ENCODE measurements at regions not wholly inside any gene's neighbourhood (a gene's known extent, or its start where the extent isn't known, plus 50 kb on each side); places are given as distances from the start of the nearest gene placed in this dataset.
"Not testable (repeated sequence)": the region's sequence is repeated elsewhere in the genome, so short reads cannot be mapped to it uniquely, and the experiment has no call there.

DNA sequence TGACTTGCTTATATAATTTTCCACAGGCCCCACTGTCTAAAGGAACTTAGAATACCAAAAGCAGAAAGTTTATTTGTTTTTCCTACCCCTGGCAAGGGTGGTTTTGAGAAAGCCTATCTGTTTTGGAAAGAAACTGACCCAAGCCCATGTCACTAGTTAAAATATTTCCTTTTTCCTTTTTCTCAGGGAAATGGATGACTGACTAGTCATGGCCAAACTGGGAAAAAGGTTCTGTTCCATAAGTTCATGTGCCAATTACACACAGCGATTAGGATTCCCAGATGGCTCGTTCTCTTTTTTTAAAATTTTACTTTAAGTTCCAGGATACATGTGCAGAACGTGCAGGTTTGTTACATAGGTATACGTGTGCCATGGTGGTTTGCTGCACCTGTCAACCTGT is 157.8 kb downstream of the IGLL1 start:
- DNase-seq; in situ Hi-C loops (cut with HindIII; ENCODE audit: low pct_ligation_motif_present, low pct_unique_long_range_greater_than_20kb, low sequenced_read_pairs): not testable (repeated sequence)

DNA sequence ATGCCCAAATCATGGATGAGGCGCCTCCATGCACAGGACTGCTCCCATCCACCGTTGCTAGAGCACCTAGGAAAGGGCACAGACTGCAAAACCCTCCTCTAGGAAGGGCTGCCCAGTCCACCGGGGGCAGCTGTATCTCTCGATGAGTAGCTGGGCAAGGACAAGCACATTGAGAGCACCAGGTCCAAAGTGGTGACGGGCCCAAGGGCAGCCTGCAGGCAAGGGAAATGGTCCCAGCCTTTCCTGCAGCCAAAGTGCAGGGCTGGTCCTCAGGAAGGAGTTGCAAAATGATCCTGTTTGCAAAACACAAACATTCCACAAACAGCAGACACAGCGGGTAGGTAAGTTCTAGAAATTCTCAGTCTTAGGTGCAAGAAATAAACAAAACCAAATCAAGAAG is 158.8 kb downstream of the IGLL1 start:
- in situ Hi-C loops (cut with HindIII; ENCODE audit: low pct_ligation_motif_present, low pct_unique_long_range_greater_than_20kb, low sequenced_read_pairs); DNase-seq: not testable (repeated sequence)

DNA sequence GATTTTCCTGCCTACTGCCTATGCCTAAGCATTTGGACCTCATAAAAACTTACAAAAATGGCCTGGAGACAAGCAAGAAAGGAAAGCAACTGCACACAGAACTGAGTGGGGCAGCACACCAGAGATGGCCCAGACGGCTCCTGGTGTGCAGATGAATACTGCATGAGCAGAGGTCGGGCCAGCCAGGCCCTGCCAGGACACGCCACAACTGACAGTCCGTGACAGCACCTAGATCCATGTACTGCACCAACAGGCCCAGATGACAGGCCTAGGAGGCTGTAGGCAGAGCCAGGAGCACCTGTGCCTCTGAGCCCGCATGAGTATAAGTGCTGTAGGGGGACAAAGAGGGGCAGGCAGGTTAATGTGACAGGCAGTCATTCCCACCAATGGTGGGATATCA is 160.2 kb downstream of the IGLL1 start:
- no peak for DNase-seq
- in situ Hi-C loops (cut with HindIII; ENCODE audit: low pct_ligation_motif_present, low pct_unique_long_range_greater_than_20kb, low sequenced_read_pairs), result no loop called here

DNA sequence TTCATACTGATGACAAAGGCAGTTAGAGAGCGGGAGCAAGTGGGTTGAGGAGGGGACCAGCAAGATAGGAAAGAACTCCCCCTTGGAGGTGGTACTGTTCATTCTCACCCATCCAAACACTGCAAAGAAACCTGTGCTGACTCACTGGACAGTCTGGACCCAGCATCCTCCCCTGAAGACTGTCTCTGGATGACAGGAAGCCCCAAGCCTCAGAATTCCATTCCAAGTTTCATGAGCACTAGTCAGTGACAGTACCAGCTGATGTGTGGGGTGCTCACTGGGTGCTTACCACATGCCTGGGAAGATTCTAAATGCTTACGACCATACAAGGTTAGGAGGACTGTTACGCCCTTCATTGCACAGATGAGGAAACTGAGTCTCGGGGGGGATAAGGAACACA is 160.9 kb downstream of the IGLL1 start:
- DNase-seq, result no peak
- in situ Hi-C loops (cut with HindIII; ENCODE audit: low pct_ligation_motif_present, low pct_unique_long_range_greater_than_20kb, low sequenced_read_pairs), result no loop called here

DNA sequence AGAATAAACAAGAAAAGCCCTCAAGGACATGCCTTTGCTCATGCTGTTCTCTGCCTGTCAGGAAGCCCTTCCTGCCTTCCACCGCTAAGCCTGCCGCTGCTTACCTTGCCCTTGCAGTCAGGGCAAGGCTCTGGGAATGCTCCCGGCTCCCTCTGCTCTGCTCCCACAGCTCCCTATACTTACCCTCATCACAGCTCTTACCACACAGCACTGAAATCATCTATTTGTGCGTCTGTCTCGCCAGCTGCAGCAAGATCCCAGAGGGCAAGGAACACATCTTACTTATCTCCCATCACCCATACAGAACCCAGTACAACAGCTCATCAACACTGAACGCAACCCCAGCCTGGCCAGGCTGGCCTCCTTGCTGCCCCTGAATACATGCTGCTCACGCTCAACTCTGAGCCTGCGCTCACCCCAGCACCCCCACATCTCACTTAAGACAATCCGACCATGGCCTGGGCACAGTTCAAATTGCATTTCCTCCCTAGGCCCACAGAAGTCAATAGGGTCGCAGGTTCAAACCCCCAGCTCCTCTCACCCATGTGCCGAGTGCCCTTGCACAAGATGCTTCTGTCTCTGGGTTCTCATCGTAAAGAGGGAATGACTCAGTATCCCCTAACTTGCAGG is 161.8 kb downstream of the IGLL1 start:
- in situ Hi-C loops (cut with HindIII; ENCODE audit: low pct_ligation_motif_present, low pct_unique_long_range_greater_than_20kb, low sequenced_read_pairs), result no loop called here
- no peak for DNase-seq

DNA sequence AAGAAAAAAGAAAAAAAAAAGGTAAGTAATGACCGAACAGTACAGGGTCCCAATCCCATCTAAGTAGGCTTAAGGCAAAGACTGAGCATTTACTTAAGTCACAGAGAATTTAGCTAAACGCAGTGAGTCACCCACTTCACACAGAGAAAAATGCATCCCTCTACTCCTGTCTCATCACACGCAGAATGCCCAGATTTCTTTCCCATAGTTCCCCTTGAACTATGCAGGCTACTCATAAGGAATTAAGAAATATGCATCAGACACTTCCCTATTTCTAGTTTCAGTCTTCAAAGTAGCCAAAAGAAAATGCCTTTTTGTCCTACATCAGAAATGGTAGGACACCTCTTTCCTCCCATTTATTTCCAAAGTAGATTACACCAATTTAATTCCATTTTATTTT is 162.8 kb downstream of the IGLL1 start:
- DNase-seq; in situ Hi-C loops (cut with HindIII; ENCODE audit: low pct_ligation_motif_present, low pct_unique_long_range_greater_than_20kb, low sequenced_read_pairs): not testable (repeated sequence)

DNA sequence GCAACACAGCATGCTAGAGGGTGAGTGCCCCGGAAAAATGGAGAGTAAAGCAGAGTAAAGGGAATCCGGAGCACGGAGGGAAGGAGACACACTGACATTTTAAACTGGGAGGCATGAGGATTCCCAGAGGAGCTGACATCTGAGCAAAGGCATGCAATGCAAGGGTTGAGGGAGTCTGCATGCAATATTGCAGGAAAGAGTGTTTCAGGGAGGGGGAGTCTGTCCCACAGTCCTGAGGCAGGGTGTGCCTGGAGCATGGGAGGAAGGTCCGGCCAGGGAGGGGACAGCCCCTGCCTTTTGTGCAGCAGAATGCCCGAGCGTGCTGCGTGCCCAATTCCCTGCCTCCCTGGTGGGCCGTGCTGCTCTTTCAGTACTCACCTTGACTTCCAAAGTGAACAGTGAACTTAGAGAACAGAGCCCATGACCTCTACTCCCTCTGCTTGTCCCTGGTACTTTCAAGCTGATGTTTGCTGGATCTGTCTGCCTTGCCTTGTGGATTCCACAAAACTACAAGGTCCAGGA is 163.9 kb downstream of the IGLL1 start:
- in situ Hi-C loops (cut with HindIII; ENCODE audit: low pct_ligation_motif_present, low pct_unique_long_range_greater_than_20kb, low sequenced_read_pairs); DNase-seq: not testable (repeated sequence)

DNA sequence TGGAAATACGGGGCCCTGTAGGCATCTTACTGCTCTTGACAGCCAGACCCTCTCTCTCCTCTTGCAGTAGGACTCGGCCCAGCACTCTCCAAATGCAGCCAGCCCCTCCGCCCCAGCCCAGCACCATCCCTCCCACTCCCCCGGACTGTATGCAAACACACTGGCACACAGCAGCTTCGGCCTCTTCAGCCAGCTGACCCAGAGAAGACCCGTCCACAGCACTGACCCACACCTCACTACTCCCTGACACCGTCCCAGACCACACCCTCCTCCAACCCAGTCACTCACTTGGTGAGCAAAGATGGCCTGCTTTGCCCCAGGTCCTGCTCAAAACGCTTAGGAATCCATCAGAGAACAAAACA is 164.6 kb downstream of the IGLL1 start:
- in situ Hi-C loops (cut with HindIII; ENCODE audit: low pct_ligation_motif_present, low pct_unique_long_range_greater_than_20kb, low sequenced_read_pairs), result no loop called here
- no peak for DNase-seq

DNA sequence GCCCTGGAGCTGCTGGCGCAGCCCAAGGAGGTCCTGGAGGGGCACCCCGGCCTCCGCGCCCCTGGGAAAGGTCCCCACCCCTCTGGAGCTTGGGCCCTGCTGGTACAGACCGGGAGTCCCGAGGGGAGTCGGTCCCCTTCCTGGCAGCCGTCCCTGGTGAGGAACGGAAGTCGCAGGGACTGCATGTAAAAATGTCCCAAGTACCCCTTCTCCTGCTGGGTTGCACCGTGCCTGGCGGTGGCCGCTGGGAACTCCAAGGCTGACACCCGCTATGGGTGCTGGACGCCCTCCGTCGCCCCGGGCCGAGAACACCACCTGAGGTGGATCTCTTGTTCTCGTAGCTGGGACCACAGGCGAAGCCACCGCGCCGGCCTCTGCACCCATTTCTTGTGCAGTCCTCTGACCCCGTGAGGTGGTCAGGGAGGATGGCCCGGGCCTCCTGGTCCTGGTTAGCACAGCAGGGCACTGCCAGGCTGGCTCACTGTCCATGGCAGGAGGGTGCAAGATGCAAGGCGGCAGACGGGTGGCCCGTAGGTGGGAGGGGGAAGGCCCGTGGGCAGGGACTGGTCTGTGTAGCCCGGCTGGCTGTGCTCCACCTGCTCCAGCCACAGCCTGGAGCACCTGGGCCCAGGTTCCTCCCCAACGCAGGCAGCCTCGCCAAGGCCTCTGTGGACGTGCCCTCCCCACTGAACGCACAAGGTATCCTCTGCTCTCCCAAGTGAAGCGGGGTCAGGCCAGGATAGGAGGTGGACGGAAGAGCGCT is 165.2 kb downstream of the IGLL1 start:
- in situ Hi-C loops (cut with HindIII; ENCODE audit: low pct_ligation_motif_present, low pct_unique_long_range_greater_than_20kb, low sequenced_read_pairs), result no loop called here
- no peak for DNase-seq

DNA sequence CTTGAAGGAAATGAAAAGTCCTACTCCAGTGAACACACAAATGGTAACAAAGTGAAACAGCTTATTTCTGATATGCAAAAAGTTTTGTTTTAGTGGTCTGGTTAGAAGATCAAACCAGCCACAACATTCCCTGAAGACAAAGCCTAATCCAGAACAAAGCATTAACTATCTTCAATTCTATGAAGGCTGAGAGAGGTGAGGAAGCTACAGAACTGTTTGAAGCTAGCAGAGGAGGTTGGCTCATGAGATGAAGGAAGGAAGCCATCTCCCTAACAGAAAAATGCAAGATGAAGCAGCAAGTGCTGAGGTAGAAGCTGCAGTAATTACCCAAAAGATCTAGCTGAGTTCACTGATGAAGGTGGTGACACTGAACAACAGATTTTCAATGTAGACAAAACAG is 168.4 kb downstream of the IGLL1 start:
- in situ Hi-C loops (cut with HindIII; ENCODE audit: low pct_ligation_motif_present, low pct_unique_long_range_greater_than_20kb, low sequenced_read_pairs), result no loop called here
- DNase-seq, result no peak

DNA sequence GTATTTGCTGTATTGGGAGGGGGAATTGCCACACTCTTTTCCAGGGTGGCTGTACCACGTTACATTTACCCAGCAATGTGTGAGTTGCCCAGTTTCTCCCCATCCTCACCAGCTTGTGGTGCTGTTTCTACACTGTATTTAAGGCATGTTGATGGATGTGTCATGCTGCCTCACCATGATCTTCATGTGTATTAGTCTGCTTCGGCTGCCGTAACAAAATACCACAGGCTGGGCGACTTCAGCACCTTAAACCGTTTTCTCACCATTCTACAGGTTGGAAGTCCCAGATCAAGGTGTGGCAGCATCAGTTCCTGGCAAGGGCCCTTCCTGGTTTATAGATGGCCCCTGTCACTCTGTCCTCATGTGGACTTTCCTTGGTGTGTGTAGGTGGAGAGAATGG is 169.7 kb downstream of the IGLL1 start:
- in situ Hi-C loops (cut with HindIII; ENCODE audit: low pct_ligation_motif_present, low pct_unique_long_range_greater_than_20kb, low sequenced_read_pairs), result no loop called here

DNA sequence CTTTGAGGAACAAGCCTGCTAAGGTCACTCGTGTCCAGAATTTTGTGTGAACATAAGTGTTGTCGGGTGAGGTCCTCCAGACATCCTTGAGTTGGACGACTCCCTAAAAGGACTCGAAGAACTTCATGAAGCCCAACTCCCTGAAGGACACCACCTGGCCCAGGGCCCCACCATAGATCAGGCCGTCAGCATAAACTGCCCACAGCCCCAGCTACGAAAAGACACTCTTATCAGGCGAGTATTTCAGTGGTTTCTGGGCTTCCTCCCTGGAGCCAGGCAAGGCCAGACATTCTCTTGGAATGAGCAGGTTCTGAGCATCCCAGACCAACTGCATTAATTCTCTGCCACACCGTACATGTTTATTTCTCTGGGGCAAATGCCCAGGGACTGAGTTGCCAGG is 170.1 kb downstream of the IGLL1 start:
- in situ Hi-C loops (cut with HindIII; ENCODE audit: low pct_ligation_motif_present, low pct_unique_long_range_greater_than_20kb, low sequenced_read_pairs), result no loop called here
- no peak for DNase-seq

More for the DNA sequence above, 169.7 kb downstream of the IGLL1 start:
- DNase-seq, result no peak

DNA sequence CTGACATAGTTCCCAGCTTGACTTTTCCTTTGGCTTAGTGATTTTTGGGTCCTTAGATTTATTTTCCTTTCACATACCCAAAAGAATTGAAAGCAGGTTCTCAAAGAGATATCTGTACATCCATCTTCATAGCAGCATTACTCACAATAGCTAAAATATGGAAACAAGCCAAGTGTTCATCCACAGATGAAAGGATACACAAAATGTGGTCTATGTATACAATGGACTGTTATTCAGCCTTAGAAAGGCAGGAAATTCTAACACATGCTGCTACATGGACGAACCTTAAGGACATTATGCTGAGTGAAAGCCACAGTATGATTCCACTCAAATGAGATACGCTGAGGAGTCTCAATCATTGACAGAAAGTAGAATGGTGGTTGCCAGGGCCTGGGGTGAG is 171.8 kb downstream of the IGLL1 start:
- in situ Hi-C loops (cut with HindIII; ENCODE audit: low pct_ligation_motif_present, low pct_unique_long_range_greater_than_20kb, low sequenced_read_pairs), result no loop called here
- DNase-seq, result no peak

DNA sequence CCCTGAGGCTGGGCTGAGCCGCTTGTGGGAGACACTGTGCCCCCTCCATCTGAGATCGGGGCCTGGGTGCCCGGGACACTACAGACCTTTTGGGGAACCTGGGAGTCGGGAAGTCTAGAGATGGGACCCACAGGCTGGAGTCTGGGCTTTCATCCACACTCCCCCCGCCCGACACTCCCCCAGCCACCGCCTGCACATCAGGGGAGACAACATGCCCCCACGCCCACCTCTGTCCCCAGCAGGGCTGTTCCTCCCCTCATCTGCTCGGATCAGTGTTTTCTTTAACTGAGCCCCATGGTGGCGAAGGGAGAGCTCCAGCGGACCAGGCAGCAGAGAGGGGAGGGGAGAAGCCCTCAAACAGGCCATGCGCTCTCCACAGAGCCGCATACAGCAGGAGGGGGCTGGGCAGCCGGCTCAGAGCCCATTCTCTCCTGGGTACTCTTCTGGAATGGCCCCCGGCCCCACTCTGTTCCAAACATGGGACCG is 174.7 kb downstream of the IGLL1 start:
- in situ Hi-C loops (cut with HindIII; ENCODE audit: low pct_ligation_motif_present, low pct_unique_long_range_greater_than_20kb, low sequenced_read_pairs), result no loop called here

DNA sequence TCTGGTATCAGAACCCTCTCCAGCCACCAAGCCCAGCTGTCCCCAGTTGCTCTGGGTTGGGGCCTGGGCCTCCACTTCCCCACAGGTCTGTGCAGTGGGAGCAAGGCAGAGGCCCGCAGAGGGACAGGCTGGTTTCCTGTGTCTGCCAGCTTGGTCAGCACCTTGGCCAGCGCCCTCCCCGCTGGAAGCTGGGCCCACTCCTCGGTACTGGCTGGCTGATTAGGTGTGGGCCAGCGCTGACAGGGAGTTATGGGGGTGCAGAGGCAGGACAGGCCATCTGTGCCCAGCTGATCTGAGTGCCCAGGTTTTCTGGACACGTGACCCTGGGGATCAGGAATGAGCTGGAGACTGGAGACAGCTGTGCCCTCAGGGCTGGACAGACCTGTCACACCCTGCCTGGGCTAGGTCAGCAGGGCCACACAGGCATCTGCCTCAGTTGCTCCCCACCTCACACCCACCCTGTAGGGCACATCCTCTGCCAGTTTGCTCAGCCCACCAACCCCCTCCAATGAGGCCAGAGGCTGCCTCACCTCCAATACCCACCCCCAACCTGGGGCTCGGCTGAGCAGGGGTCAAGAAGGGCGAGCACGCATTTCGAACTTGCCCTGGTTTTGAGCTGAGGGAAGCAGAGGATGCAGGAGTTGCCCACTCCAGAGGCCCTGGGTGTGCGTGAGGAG is 175.3 kb downstream of the IGLL1 start:
- in situ Hi-C loops (cut with HindIII; ENCODE audit: low pct_ligation_motif_present, low pct_unique_long_range_greater_than_20kb, low sequenced_read_pairs), result no loop called here
- peak; percentile 55 for DNase-seq

More for the DNA sequence above, 174.7 kb downstream of the IGLL1 start:
- DNase-seq, result no peak

DNA sequence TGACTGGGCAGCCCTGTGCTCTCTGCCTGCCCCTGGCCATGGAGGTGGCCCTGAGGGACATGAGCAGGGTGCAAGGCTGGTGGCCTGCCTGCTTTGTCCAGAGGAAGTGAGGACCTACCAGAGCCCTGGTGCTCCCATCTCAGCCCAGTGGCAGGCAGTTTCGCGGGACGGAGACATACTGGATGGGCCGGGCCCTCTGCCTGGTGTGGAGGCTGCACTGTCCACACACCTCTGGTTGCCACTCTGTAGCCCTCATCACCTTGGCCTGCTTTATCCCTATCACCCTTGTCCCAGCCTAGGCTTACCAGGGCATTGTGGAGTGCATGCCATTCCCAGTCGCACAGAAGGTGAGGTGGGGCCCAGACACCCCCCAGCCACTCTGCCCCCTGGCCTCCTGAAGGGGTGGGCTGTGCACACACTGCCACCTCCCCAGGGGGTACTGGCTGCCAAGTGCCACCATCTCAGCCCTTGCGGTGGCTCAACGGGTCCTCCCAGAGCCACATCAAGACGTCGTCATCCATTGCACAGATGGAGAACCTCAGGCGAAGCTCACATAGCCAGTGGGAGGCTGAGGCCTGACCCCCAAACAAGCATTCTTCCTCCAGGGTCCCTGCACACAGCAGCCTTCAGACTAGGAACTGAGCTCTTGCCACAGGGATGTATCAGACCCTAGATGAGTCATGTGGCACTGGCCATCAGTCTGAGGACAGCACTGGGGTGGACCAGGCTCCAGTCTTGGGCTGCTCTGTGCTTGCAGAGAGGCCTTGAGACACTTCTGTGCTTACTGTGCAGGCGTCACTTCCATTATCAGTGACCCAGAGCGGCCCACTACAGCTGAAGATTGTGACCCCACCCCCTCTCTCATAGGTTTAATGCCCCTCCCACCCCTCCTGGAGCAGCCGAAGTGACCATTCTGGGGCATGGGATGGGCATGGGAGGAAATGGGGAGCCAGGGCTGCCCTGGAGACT is 176.1 kb downstream of the IGLL1 start:
- in situ Hi-C loops (cut with HindIII; ENCODE audit: low pct_ligation_motif_present, low pct_unique_long_range_greater_than_20kb, low sequenced_read_pairs), result no loop called here
- DNase-seq, result no peak

DNA sequence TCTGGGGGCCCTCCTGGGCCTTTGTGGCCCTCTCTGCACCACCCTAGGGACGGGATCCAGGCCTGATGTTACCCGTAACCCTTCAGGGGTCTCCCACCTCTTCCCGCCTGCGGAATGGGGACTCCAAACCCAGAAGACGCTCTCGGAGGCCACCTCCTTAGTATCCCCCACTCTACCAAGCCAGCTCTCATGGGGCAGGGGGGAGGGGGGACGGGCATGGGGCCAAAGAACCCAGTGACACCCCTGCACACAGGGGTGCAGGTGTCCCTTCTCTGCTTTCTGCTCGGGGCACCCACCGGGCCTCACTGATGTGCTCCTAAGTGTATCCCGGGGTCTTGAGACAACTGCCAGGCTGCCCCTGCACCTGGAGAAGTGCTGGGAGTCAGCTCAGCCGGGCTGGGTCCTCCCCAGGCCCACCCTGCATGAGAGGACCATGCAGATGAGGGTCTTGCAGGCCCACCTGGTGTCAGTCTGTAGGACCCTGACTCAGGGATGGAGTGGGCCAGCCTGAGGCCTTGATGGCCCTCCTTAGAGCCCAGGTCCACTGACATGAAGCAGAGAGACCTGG is 176.9 kb downstream of the IGLL1 start:
- DNase-seq, result no peak
- in situ Hi-C loops (cut with HindIII; ENCODE audit: low pct_ligation_motif_present, low pct_unique_long_range_greater_than_20kb, low sequenced_read_pairs), result no loop called here

All from ACHN (cell line).